GM12874 (cell line): ENCODE measurements at regions not wholly inside any gene's neighbourhood (a gene's known extent, or its start where the extent isn't known, plus 50 kb on each side); places are given as distances from the start of the nearest gene placed in this dataset.

Source experiments
- TF ChIP-seq, protein P1 (sequence below): IDR thresholded peaks from 2 replicates; pipeline ENCODE4 v1.5.1; 2011; ENCODE audit warnings: low read depth, mild to moderate bottlenecking, control low read depth, low read length, moderate library complexity; ENCODE audit not compliant: insufficient read depth

DNA sequence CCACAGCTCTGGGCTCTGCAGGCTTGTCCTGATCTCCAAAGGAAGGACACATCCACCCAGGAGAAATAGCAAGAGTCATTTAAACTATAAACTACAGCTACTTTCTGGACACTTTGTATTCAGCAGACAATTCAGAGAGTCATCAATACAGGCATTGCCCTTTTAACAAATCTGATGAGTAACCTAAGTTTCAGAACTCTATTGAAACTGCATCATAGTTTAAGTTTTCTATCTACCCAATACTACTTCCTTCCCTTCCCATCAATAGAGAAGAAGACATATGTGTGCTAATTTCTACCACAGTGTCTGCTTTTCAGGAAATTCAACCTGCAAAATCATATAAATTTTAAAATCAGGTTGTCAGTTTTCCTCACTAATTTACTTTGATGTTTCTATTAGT is 736.5 kb downstream of the IGSF11 start:
- TF ChIP-seq, protein P1, sequence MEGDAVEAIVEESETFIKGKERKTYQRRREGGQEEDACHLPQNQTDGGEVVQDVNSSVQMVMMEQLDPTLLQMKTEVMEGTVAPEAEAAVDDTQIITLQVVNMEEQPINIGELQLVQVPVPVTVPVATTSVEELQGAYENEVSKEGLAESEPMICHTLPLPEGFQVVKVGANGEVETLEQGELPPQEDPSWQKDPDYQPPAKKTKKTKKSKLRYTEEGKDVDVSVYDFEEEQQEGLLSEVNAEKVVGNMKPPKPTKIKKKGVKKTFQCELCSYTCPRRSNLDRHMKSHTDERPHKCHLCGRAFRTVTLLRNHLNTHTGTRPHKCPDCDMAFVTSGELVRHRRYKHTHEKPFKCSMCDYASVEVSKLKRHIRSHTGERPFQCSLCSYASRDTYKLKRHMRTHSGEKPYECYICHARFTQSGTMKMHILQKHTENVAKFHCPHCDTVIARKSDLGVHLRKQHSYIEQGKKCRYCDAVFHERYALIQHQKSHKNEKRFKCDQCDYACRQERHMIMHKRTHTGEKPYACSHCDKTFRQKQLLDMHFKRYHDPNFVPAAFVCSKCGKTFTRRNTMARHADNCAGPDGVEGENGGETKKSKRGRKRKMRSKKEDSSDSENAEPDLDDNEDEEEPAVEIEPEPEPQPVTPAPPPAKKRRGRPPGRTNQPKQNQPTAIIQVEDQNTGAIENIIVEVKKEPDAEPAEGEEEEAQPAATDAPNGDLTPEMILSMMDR: no peak

GRCh38 chr3:118304557-118304956 is 730.1 kb downstream of the IGSF11 start:
- TF ChIP-seq, protein P1: no peak

GRCh38 chr3:118332699-118333098 is 701.9 kb downstream of the IGSF11 start:
- TF ChIP-seq, protein P1: no peak

DNA sequence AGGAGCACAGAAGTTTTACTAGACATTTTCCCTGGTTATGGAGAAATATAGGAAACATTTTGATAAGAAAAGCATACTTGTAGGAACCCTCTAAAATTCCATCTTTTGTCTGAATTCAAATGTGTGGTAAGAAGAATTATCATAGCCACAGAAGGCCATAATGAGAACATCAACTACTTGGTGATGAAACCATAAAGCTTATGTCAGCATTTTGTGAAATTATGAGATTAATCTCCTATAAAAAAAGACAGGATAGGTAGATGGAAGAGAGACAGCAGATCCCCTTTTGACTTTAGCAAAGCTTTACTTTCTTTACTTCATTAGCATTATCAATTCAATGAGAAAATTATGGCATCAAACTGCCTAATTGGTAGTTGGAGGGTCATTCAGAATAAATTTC is 697.0 kb downstream of the IGSF11 start:
- TF ChIP-seq, protein P1: no peak

DNA sequence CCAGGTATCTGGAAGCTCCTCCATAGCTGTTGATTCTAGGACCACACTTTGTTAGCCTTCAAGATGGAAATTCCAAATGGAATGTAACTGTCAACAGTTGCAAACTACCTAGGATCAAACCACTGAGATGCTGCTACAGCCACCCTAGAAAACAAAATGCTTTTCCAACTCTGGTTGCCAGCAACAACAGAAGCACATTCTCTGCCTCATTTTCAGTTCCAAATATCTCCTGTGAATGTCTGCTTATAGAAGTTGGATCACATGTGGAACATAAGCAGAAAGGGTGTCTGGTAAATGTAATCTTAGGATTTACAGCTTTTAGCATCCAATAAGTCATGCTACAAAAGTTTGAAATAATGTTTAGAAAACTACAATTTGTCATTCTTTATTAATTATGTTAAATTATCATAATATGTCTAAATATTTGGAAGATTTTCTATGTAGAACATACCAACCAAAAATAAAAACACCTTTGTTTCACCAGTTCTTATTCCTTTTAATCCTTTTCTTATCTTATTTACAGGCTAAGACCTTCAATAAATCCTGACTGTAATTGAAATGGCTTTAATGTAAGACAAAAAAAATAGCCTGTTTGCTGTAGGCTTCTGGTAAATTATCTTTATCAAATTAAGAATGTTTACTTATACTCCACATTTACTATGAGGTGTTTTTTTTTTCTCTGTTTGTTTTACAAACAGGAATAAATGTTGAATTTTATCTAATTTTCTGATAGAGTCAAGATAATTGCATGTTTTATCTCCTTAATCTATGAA is 687.1 kb downstream of the IGSF11 start:
- TF ChIP-seq, protein P1: no peak

DNA sequence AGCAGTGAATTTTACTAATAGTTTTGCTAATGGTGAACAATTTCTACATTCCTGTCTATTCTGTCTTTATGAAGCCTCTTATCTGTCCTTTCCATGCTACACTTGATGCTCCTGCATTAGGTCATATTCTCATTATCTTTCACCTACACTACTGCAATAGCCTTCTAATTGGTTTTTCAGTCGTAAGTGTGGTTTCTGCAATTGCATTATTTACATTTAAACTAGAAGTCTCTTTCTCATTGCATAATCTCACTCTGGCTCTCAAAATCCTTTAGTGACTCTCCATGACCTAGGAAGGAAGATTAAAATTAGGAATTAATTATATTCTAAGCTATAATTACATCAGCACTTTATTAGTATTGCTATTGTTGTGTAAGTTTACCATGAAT is 686.5 kb downstream of the IGSF11 start:
- TF ChIP-seq, protein P1: no peak

DNA sequence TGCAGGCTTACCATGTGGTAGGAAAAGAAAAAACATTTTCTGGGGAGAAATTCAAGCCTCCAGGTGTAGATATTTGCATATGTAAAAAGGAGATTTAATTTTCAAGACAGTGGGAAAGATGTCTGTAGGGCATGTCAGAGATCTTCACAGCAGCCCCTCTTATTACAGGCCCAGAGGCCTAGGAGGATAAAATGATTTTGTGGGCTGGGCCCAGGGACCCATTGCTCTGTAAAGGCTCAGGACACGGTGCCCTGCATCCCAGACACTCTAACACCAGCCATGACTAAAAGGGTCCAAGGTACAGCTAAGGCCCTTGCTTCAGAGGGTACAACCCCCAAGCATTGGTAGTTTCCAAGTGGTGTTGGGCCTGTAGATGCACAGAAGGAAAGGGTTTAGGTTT is 680.1 kb downstream of the IGSF11 start:
- TF ChIP-seq, protein P1: no peak
